ENCODE measurements at regions not wholly inside any gene's neighbourhood (a gene's known extent, or its start where the extent isn't known, plus 50 kb on each side); places are given as distances from the start of the nearest gene placed in this dataset.

DNA sequence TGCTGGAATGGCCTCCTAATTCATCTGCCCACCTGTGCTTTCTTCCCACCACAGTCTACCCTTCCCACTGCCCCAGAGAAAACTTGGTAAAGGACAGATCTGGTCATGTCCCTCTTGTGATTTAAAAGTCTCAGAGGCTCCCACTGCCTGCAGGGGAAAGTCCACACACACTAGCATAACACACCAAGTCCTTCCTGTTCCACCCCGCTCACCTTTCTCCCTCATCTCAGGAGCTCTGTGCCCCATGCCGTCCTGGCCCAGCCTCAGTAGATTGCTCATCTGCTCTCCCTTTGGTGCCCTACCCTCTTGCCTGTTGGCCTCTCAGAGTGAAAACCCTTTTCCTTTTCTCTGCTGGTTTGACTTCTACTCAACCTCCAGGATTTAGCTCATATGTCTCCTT is 111.4 kb upstream of the MAP3K1 start:
- TF ChIP-seq POLR2A (IDR thresholded peaks at IDR 0.05) (no peak), EP300 (IDR thresholded peaks at IDR 0.05) (no peak)
- TF ChIP-seq, protein P1, sequence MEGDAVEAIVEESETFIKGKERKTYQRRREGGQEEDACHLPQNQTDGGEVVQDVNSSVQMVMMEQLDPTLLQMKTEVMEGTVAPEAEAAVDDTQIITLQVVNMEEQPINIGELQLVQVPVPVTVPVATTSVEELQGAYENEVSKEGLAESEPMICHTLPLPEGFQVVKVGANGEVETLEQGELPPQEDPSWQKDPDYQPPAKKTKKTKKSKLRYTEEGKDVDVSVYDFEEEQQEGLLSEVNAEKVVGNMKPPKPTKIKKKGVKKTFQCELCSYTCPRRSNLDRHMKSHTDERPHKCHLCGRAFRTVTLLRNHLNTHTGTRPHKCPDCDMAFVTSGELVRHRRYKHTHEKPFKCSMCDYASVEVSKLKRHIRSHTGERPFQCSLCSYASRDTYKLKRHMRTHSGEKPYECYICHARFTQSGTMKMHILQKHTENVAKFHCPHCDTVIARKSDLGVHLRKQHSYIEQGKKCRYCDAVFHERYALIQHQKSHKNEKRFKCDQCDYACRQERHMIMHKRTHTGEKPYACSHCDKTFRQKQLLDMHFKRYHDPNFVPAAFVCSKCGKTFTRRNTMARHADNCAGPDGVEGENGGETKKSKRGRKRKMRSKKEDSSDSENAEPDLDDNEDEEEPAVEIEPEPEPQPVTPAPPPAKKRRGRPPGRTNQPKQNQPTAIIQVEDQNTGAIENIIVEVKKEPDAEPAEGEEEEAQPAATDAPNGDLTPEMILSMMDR (IDR thresholded peaks at IDR 0.05), result no peak

Data from suprapubic skin (tissue), 3 donors.